ENCODE measurements at regions not wholly inside any gene's neighbourhood (a gene's known extent, or its start where the extent isn't known, plus 50 kb on each side); places are given as distances from the start of the nearest gene placed in this dataset.

GRCh38 chr10:128916383-128916782, 550.7 kb upstream of the MGMT start:
- DNase-seq = no peak

GRCh38 chr10:128921389-128922022, 545.5 kb upstream of the MGMT start:
- DNase-seq = no peak

- DNase-seq = no peak
Observed at GRCh38 chr10:128922172-128922571, 544.9 kb upstream of the MGMT start.

GRCh38 chr10:128922619-128923196, 544.3 kb upstream of the MGMT start:
- no peak for DNase-seq

GRCh38 chr10:128924918-128925317, 542.1 kb upstream of the MGMT start:
- DNase-seq = no peak

GRCh38 chr10:128926711-128927110, 540.3 kb upstream of the MGMT start:
- DNase-seq = no peak

GRCh38 chr10:128927497-128928161, 539.4 kb upstream of the MGMT start:
- no peak for DNase-seq

- DNase-seq = no peak
Observed at GRCh38 chr10:128928231-128928836, 538.7 kb upstream of the MGMT start.

- no peak for DNase-seq
Observed at GRCh38 chr10:128929131-128929530, 537.9 kb upstream of the MGMT start.

- DNase-seq = no peak
Observed at GRCh38 chr10:128929767-128930166, 537.3 kb upstream of the MGMT start.

GRCh38 chr10:128930515-128930914, 536.5 kb upstream of the MGMT start:
- no peak for DNase-seq

- no peak for DNase-seq
Observed at GRCh38 chr10:128932071-128932820, 534.8 kb upstream of the MGMT start.

- DNase-seq = no peak
Observed at GRCh38 chr10:128934492-128934891, 532.5 kb upstream of the MGMT start.

GRCh38 chr10:128936392-128936791, 530.6 kb upstream of the MGMT start:
- DNase-seq = no peak

GRCh38 chr10:128938558-128938957, 528.5 kb upstream of the MGMT start:
- no peak for DNase-seq

- DNase-seq = no peak
Observed at GRCh38 chr10:128940081-128940480, 527.0 kb upstream of the MGMT start.

- DNase-seq = no peak
Observed at GRCh38 chr10:128943111-128943510, 523.9 kb upstream of the MGMT start.

GRCh38 chr10:128945398-128945797, 521.6 kb upstream of the MGMT start:
- no peak for DNase-seq

- DNase-seq = no peak
Observed at GRCh38 chr10:128950159-128950915, 516.7 kb upstream of the MGMT start.

GRCh38 chr10:128950916-128951275, 516.1 kb upstream of the MGMT start:
- DNase-seq = no peak

- DNase-seq = no peak
Observed at GRCh38 chr10:128952856-128953255, 514.2 kb upstream of the MGMT start.

- DNase-seq = no peak
Observed at GRCh38 chr10:128956149-128956548, 510.9 kb upstream of the MGMT start.

GRCh38 chr10:128957221-128957620, 509.8 kb upstream of the MGMT start:
- DNase-seq = no peak

Data from RPMI8226 (cell line).